GM23338 (cell line): ENCODE measurements at regions not wholly inside any gene's neighbourhood (a gene's known extent, or its start where the extent isn't known, plus 50 kb on each side); places are given as distances from the start of the nearest gene placed in this dataset. TPM values are rescaled to one million over a fixed set of nuclear protein-coding genes. Genes with fewer than 3 reads are reported as not detected.

ENCODE experiments used
- microRNA counts: library from miRNA; unstranded; fragments of <30 nt; microRNA quantifications from one replicate; lab custom pipeline; 2017
- microRNA-seq: library from miRNA; unstranded; fragments of <30 nt; microRNA quantifications from one replicate; pipeline ENCODE4, GENCODE V29; 2017
- small RNA-seq: library from RNA; depleted of rRNA; stranded (forward); fragments of <200 nt; gene quantifications from one replicate; pipeline ENCODE3, GENCODE V24; 2014; ENCODE audit warnings: low replicate concordance

MicroRNA genes in the stretch of these regions (microRNA counts, 767-probe panel; counts per million panel counts)
- microRNA hsa-miR-548ag (lab: Ali Mortazavi, UCI) (not detected), microRNA hsa-miR-646 (lab: Ali Mortazavi, UCI) (not detected)

Small RNAs in the stretch of these regions (microRNA-seq; reads per million reads assigned to microRNA genes)
- gene MIR4533 (not detected), gene MIR548AG2 (not detected), gene MIR646 (not detected)

Small RNAs in the stretch of these regions (small RNA-seq; reads per million reads assigned to genes)
- gene MIR4533 (not detected), gene MIR548AG2 (not detected), gene MIR646 (not detected)
